LNCaP clone FGC (cell line): ENCODE measurements at regions not wholly inside any gene's neighbourhood (a gene's known extent, or its start where the extent isn't known, plus 50 kb on each side); places are given as distances from the start of the nearest gene placed in this dataset.

Source experiments
- DNase-seq: peaks from one replicate; pipeline ENCODE4 v3.0.0-alpha.2; 2011; ENCODE audit warnings: low read depth
- H3K4me3 ChIP-seq: 2 replicates; pipeline ENCODE4 v1.5.1; 2011; ENCODE audit warnings: mild to moderate bottlenecking, low read depth, low read length, control low read depth
- CTCF ChIP-seq: IDR thresholded peaks from 2 replicates; pipeline ENCODE4 v1.5.1; 2012; ENCODE audit warnings: mild to moderate bottlenecking; ENCODE audit not compliant: control insufficient read depth, insufficient read depth; ENCODE audit errors: extremely low read depth

GRCh38 chr16:6897876-6898485, 434.7 kb upstream of the RBFOX1 start:
- DNase-seq: no peak
- TF ChIP-seq CTCF: no peak

GRCh38 chr16:6892966-6893365, 439.7 kb upstream of the RBFOX1 start:
- no peak overlapping the region for H3K4me3 ChIP-seq
- TF ChIP-seq CTCF: no peak
- no peak for DNase-seq

More at GRCh38 chr16:6897876-6898485, 434.7 kb upstream of the RBFOX1 start:
- H3K4me3 ChIP-seq: no peak overlapping the region

GRCh38 chr16:6891496-6891895, 441.1 kb upstream of the RBFOX1 start:
- TF ChIP-seq CTCF: no peak
- DNase-seq: no peak
- H3K4me3 ChIP-seq: no peak overlapping the region

GRCh38 chr16:6888531-6888930, 444.1 kb upstream of the RBFOX1 start:
- no peak overlapping the region for H3K4me3 ChIP-seq
- TF ChIP-seq CTCF: no peak
- DNase-seq: no peak

- no peak for DNase-seq
- TF ChIP-seq CTCF: no peak
- no peak overlapping the region for H3K4me3 ChIP-seq
Measured at GRCh38 chr16:6884002-6884401, 448.6 kb upstream of the RBFOX1 start.

GRCh38 chr16:6880263-6880662, 452.4 kb upstream of the RBFOX1 start:
- no peak for TF ChIP-seq CTCF
- peak; percentile 15 for DNase-seq
- H3K4me3 ChIP-seq: no peak overlapping the region

- no peak for DNase-seq
- H3K4me3 ChIP-seq: no peak overlapping the region
Measured at GRCh38 chr16:6864671-6865070, 468.0 kb upstream of the RBFOX1 start.

More at GRCh38 chr16:6864671-6865070, 468.0 kb upstream of the RBFOX1 start:
- TF ChIP-seq CTCF: no peak
